ENCODE measurements at regions not wholly inside any gene's neighbourhood (a gene's known extent, or its start where the extent isn't known, plus 50 kb on each side); places are given as distances from the start of the nearest gene placed in this dataset.

GRCh38 chr4:160044693-160045092 lies 941.8 kb downstream of the RAPGEF2 start:
- 71 to 77% methylated on average over 2 of the region's 2 CpGs for WGBS, 2 donors
- Histone ChIP-seq H3K36me3 (no peaks in the 10 kb centered on the region), H3K4me3 (no peak overlapping the region), H3K9me3 (peaks cover 0 to 11% (median 0%) of the 10 kb centered on the region in 11 donors), H3K27ac (no peak overlapping the region), H3K27me3 (no peaks in the 10 kb centered on the region), H3K4me1 (no peaks in the 10 kb centered on the region)
- no peak for ATAC-seq
- no peak for DNase-seq
- no peak for TF ChIP-seq CTCF (IDR thresholded peaks at IDR 0.05)
- intact Hi-C loops (cut with DNase I) = no loop called here

- no peaks in the 10 kb centered on the region for H3K27me3 ChIP-seq
- intact Hi-C loops (cut with DNase I) = no loop called here
- TF ChIP-seq CTCF (IDR thresholded peaks at IDR 0.05) = no peak
- H3K4me1 ChIP-seq = no peaks in the 10 kb centered on the region
- no peak for ATAC-seq
- WGBS, 2 donors = 80 to 83% methylated on average over 2 of the region's 2 CpGs
- DNase-seq = no peak
- H3K4me3 ChIP-seq = no peak overlapping the region
- H3K27ac ChIP-seq = no peak overlapping the region
- no peaks in the 10 kb centered on the region for H3K36me3 ChIP-seq
- H3K9me3 ChIP-seq = peaks cover 0 to 40% (median 1%) of the 10 kb centered on the region in 11 donors
Observed at GRCh38 chr4:160082432-160083207, 979.7 kb downstream of the RAPGEF2 start.

- H3K27ac ChIP-seq = no peak overlapping the region
- ATAC-seq = no peak
- intact Hi-C loops (cut with DNase I) = no loop called here
- H3K4me1 ChIP-seq = no peaks in the 10 kb centered on the region
- H3K27me3 ChIP-seq = no peaks in the 10 kb centered on the region
- peaks cover 0 to 23% (median 9%) of the 10 kb centered on the region in 11 donors for H3K9me3 ChIP-seq
- no peak overlapping the region for H3K4me3 ChIP-seq
- H3K36me3 ChIP-seq = no peaks in the 10 kb centered on the region
- no peak for DNase-seq
- 82 to 86% methylated on average over 3 of the region's 3 CpGs for WGBS, 2 donors
- TF ChIP-seq CTCF (IDR thresholded peaks at IDR 0.05) = no peak
Observed at GRCh38 chr4:160091631-160092030, 988.8 kb downstream of the RAPGEF2 start.

- Histone ChIP-seq H3K4me3 (no peak overlapping the region), H3K27ac (no peak overlapping the region), H3K9me3 (peaks cover 0 to 5% (median 0%) of the 10 kb centered on the region in 11 donors), H3K27me3 (no peaks in the 10 kb centered on the region), H3K4me1 (no peaks in the 10 kb centered on the region), H3K36me3 (no peaks in the 10 kb centered on the region)
- ATAC-seq (no peak), DNase-seq (no peak)
- WGBS, 2 donors = 95 to 98% methylated on average over 1 of the region's 1 CpG
- intact Hi-C loops (cut with DNase I) = no loop called here
- no peak for TF ChIP-seq CTCF (IDR thresholded peaks at IDR 0.05)
Observed at GRCh38 chr4:160100316-160100715, 997.4 kb downstream of the RAPGEF2 start.
